HuH-7 (cell line): ENCODE measurements at regions not wholly inside any gene's neighbourhood (a gene's known extent, or its start where the extent isn't known, plus 50 kb on each side); places are given as distances from the start of the nearest gene placed in this dataset.

Source experiments
- DNase-seq: peaks from one replicate; pipeline ENCODE4 v3.0.0; 2011; ENCODE audit warnings: low spot score

GRCh38 chr20:50313827-50314677 lies 123.4 kb downstream of the CEBPB start:
- DNase-seq = no peak

- no peak for DNase-seq
Measured at GRCh38 chr20:50314678-50315335, 124.2 kb downstream of the CEBPB start.

- DNase-seq = no peak
Measured at GRCh38 chr20:50315586-50316551, 125.2 kb downstream of the CEBPB start.

GRCh38 chr20:50317116-50317515 lies 126.5 kb downstream of the CEBPB start:
- DNase-seq = no peak

DNA sequence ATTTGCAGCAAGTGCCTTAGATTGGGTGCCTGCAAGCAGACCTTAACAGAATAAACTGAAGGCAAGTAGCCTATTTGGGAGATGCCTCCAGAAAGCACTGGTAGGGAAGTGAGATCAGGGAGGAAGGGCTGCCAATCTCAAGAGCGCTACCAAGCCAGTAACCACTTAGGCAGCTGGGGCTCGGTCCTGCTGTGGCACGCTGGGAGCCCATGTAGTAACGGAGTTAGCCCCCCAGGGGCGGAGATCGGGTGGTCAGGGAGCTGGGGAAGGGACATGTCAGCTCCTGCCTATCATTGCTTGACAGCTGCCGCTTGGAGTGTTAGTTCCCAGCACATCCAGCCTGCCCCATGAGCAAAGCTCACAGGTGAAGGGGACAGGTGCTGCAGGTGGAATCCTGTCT lies 127.0 kb downstream of the CEBPB start:
- no peak for DNase-seq

DNA sequence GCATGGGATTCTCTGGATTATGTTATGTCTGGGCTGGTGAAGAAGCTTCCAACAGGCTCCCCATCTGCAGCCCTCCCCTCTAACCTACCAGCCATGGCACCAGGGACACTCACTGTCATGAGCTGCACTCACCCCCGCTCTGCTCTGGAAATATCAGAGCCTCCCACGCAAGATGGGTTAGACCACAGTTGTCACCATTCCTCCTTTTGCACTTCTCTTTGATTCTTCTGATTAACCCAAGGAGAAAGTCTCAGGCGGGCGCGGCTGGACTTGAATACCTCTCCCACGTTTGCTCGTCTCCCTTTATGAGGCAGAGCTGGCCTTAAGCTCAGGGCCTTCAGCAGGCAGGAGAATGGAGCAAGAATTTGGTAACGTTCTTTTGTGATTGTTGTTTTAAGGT lies 128.1 kb downstream of the CEBPB start:
- no peak for DNase-seq

- DNase-seq = no peak
Measured at GRCh38 chr20:50320005-50320900, 129.6 kb downstream of the CEBPB start.

- peak; percentile 70 for DNase-seq
Measured at GRCh38 chr20:50320901-50321796, 130.5 kb downstream of the CEBPB start.

DNA sequence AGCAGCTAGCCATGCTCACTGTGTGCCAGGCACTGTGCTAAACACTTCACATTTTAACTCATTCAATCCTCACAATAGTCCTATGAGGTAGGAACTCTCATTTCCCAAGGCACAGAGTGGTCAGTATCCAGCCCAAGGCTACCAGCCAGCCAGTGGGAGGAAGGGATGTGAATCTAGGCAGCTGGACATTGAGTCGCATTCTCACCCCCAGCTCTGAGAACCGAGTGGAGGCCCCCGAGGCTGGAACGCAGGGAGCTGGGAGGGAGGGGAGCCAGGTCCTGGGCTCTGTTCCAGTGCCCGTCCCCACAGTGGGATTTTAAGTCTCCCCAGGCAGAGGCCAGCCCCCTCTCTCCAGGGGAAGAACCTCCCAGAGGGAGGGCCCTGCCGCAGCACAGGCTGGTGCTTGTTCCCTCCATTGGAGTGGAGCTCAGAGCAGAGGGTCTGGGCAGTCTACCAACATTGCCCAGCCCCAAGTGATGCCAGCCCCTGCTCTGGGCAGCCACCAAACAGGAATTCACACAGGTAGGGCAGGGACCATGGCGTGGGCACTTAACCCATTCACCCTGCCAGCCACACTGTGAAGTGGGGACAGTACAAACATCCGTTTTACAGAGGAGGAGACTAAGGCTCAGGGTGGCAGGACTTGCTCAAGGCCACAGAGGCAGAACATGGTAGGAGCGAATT lies 131.3 kb downstream of the CEBPB start:
- DNase-seq = no peak

DNA sequence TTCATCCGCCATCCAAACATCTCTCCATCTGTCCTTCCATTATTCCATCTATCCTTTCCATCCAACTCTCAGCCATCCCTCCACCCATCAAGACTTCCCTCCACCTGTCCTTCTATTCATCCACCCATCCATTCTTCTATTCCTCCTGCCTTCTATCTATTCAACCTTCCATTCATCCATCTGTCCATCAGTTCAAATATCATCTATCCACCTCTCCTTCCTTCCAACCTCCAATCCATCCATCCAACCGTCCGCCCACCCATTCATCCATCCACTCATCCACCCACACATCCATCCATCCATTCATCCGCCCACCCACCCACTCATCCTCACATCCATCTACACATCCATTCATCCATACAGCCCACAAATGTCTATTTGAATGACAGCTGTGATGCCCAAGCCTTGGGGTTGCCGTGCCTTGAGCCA lies 132.1 kb downstream of the CEBPB start:
- no peak for DNase-seq

GRCh38 chr20:50323209-50323608 lies 132.6 kb downstream of the CEBPB start:
- no peak for DNase-seq

GRCh38 chr20:50323777-50324775 lies 133.4 kb downstream of the CEBPB start:
- DNase-seq = no peak

DNA sequence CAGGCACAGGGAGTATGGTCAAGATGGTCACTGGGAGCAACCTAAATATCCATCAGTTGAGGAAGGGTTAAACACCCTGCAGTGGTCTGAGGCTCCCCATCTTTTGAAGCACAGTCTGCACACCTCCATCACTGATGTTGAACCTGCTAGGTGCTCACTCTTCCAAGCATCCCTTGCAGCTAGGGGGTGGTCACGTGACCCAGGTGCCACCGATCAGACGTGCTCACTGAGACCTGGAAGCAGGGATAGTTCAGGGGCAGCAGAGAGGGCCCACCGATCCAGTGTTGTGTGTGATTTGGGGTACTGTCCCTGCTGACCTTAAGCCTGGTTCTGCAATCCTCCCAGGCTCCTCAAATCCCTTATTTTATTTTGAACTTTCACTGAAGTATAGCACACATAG lies 134.6 kb downstream of the CEBPB start:
- no peak for DNase-seq

GRCh38 chr20:50325651-50326050 lies 135.0 kb downstream of the CEBPB start:
- no peak for DNase-seq

GRCh38 chr20:50327666-50328065 lies 137.0 kb downstream of the CEBPB start:
- no peak for DNase-seq

DNA sequence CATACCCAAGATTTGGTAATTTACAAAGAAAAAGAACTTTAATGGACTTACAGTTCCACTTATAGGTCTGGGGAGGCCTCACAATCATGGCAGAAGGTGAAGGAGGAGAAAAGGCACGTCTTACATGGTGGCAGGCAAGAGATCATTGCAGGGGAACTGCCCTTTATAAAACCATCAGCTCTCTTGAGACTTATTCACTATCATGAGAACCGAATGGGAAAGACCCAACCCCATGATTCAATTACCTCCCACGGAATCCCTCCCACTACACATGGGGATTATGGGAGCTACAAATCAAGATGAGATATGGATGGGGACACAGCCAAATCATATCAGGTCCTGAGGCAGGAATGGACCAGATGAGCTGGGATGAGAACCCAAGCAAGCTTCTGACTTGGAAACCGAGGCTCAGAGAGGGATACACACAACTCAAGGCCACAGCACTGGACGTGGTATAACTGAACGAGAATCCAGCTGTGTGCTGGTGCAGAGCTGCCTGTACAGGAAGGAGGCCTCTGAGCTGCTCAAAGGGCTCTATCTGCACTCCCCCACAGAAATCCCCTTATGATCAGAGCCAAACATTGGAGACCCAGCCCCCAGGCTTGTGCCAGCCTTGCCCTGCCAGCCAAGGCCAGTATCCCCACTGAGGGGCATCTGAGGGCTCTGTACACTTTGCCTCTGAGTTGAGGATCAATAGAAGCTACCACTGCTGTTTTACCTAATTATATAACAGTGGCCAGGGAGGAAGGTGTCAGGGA lies 137.8 kb downstream of the CEBPB start:
- DNase-seq = no peak
